Gastrocnemius medialis (tissue), 4 donors: ENCODE measurements at regions not wholly inside any gene's neighbourhood (a gene's known extent, or its start where the extent isn't known, plus 50 kb on each side); places are given as distances from the start of the nearest gene placed in this dataset.
"Not testable (repeated sequence)": the region's sequence is repeated elsewhere in the genome, so short reads cannot be mapped to it uniquely, and the experiment has no call there.

Experiments used
- ATAC-seq, 2 donors: fragments of 150-250 bp; one replicate each; pipeline ENCODE4 v1.9.1; 2016
- DNase-seq, 2 donors: peaks; one replicate each; pipeline ENCODE4 v3.0.0-alpha.2; 2019
- H3K27ac ChIP-seq, 4 donors: fragments of 200-600 bp; sonication (generic); 1 replicate in 1 of 4; 2 replicates in 3 of 4; pipeline ENCODE4 v1.5.1; 2016 to 2018; ENCODE audit warnings: mild to moderate bottlenecking in 2 of 4, moderate library complexity in 1 of 4
- H3K27me3 ChIP-seq, 3 donors: fragments of 200-600 bp; sonication (generic) in 2 of 3; 1 replicate in 1 of 3; 2 replicates in 2 of 3; pipeline versions ENCODE4 v1.5.1 to v1.6.0; 2016 to 2019; ENCODE audit warnings: mild to moderate bottlenecking in 1 of 3, moderate library complexity in 1 of 3
- H3K36me3 ChIP-seq, 2 donors: fragments of 200-600 bp; sonication (generic) in 1 of 2; one replicate each; pipeline ENCODE4 v1.5.1; 2017 to 2018
- H3K4me1 ChIP-seq, 2 donors: fragments of 200-600 bp; sonication (generic) in 1 of 2; one replicate each; pipeline ENCODE4 v1.5.1; 2016 to 2017; ENCODE audit warnings: mild to moderate bottlenecking in 2 of 2
- H3K4me3 ChIP-seq, 4 donors: fragments of 200-600 bp; sonication (generic) in 3 of 4; 1 replicate in 1 of 4; 2 replicates in 3 of 4; pipeline ENCODE4 v1.5.1; 2016 to 2019; ENCODE audit warnings: mild to moderate bottlenecking in 2 of 4
- H3K9me3 ChIP-seq, 3 donors: fragments of 200-600 bp; sonication (generic) in 2 of 3; 1 replicate in 1 of 3; 2 replicates in 2 of 3; pipeline ENCODE4 v1.5.1; 2016 to 2019
- CTCF ChIP-seq, 5 experiments: fragments of 450-650 bp in 3 of 5; fragments of 200-600 bp in 2 of 5; sonication (generic) in 2 of 5; IDR thresholded peaks in 4 of 5; conservative IDR thresholded peaks in 1 of 5; 1 replicate in 4 of 5; 2 replicates in 1 of 5; pipeline ENCODE4 v1.5.1; 2016 to 2019; ENCODE audit warnings: antibody characterized with exemption in 5 of 5, mild to moderate bottlenecking in 3 of 5, moderate library complexity in 3 of 5
- POLR2A ChIP-seq, 2 donors: fragments of 450-650 bp; IDR thresholded peaks; one replicate each; pipeline ENCODE4 v1.6.1; 2017; ENCODE audit warnings: antibody characterized with exemption in 2 of 2, mild to moderate bottlenecking in 2 of 2, moderate library complexity in 2 of 2
- in situ Hi-C, 4 donors: fragments of 200-750 bp; cut with MboI; loops; one replicate each; pipeline versions ENCODE4 v1.15.0 to v1.8.0; 2017; ENCODE audit warnings: low sequenced_read_pairs in 4 of 4
- intact Hi-C: fragments of 100-400 bp; cut with DNase I; formaldehyde crosslinking; loops from one replicate; pipeline ENCODE4 v1.15.1; 2023; ENCODE audit warnings: low total_unique reads

- H3K9me3 ChIP-seq, in situ Hi-C loops, H3K27ac ChIP-seq, H3K4me1 ChIP-seq, H3K27me3 ChIP-seq, DNase-seq, H3K4me3 ChIP-seq, H3K36me3 ChIP-seq, ATAC-seq, intact Hi-C loops: not testable (repeated sequence)
- peak in 2 of 5 experiments; percentile 14 to 34 for TF ChIP-seq CTCF (IDR thresholded peaks at IDR 0.05 in 4 of 5, conservative IDR thresholded peaks at IDR 0.05 in 1 of 5)
Observed at GRCh38 chr5:154640213-154640831, 114.9 kb upstream of the LARP1 start.

DNA sequence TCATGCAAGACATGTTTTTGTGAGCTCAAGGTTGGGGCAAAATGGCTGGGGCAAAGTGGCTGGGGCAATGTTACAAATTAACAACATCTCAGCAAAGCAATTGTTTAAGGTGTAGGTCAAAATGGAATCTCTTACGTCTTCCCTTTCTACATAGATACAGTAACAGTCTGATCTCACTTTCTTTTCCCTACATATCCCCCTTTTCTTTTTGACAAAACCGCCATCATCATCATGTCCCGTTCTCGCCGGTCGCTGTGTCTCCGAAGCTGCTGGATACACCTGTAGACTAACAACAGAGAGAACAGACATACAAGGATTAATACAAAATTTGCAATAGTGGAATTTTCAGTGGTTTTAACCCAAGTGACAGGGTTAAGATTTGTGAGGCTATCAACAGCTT, 118.4 kb upstream of the LARP1 start:
- intact Hi-C loops, ATAC-seq, H3K36me3 ChIP-seq, in situ Hi-C loops, H3K27ac ChIP-seq, H3K4me3 ChIP-seq, H3K4me1 ChIP-seq, H3K27me3 ChIP-seq, DNase-seq, H3K9me3 ChIP-seq: not testable (repeated sequence)

GRCh38 chr5:154636271-154636670, 118.9 kb upstream of the LARP1 start:
- intact Hi-C loops, DNase-seq, H3K36me3 ChIP-seq, H3K4me1 ChIP-seq, in situ Hi-C loops, ATAC-seq, H3K27ac ChIP-seq, H3K9me3 ChIP-seq, H3K27me3 ChIP-seq, H3K4me3 ChIP-seq: not testable (repeated sequence)

DNA sequence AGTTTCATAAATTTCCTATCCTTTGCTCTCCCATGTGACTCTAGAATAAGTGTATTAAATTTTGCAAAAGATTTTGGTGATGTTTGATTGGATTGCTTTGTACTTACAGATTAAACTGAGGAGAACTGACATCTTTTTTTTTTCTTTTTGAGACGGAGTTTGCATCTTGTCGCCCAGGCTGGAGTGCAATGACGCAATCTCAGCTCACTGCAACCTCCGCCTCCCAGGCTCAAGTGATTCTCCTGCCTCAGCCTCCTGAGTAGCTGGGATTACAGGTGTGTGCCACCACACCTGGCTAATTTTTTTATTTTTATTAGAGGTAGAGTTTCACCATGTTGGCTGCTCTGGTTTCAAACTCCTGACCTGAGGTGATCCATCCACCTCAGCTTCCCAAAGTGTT, 121.4 kb upstream of the LARP1 start:
- H3K36me3 ChIP-seq, ATAC-seq, in situ Hi-C loops: not testable (repeated sequence)

GRCh38 chr5:154631141-154631540, 124.0 kb upstream of the LARP1 start:
- Histone ChIP-seq H3K27me3 (no peaks in the 10 kb centered on the region), H3K9me3 (no peaks in the 10 kb centered on the region), H3K36me3 (no peaks in the 10 kb centered on the region), H3K4me3 (no peak overlapping the region), H3K27ac (no peak overlapping the region), H3K4me1 (no peaks in the 10 kb centered on the region)
- intact Hi-C loops (no loop called here), in situ Hi-C loops (no loop called here)
- ATAC-seq (no peak), DNase-seq (no peak)
- no peak for TF ChIP-seq POLR2A (IDR thresholded peaks at IDR 0.05)
- no peak for TF ChIP-seq CTCF (IDR thresholded peaks at IDR 0.05 in 4 of 5, conservative IDR thresholded peaks at IDR 0.05 in 1 of 5)

More for the DNA sequence above, 121.4 kb upstream of the LARP1 start:
- DNase-seq, H3K4me1 ChIP-seq, H3K27ac ChIP-seq, H3K9me3 ChIP-seq, H3K4me3 ChIP-seq, H3K27me3 ChIP-seq, intact Hi-C loops: not testable (repeated sequence)

- no peaks in the 10 kb centered on the region for H3K4me1 ChIP-seq
- no peak overlapping the region for H3K4me3 ChIP-seq
- in situ Hi-C loops (no loop called here), intact Hi-C loops (no loop called here)
- H3K27me3 ChIP-seq, result no peaks in the 10 kb centered on the region
- no peak for ATAC-seq
- TF ChIP-seq POLR2A (IDR thresholded peaks at IDR 0.05), result no peak
- no peak for TF ChIP-seq CTCF (IDR thresholded peaks at IDR 0.05 in 4 of 5, conservative IDR thresholded peaks at IDR 0.05 in 1 of 5)
- DNase-seq, result no peak
- no peaks in the 10 kb centered on the region for H3K36me3 ChIP-seq
- H3K27ac ChIP-seq, result no peak overlapping the region
- H3K9me3 ChIP-seq, result no peaks in the 10 kb centered on the region
Observed at GRCh38 chr5:154630410-154630809, 124.8 kb upstream of the LARP1 start.
